ENCODE measurements at regions not wholly inside any gene's neighbourhood (a gene's known extent, or its start where the extent isn't known, plus 50 kb on each side); places are given as distances from the start of the nearest gene placed in this dataset.

DNA sequence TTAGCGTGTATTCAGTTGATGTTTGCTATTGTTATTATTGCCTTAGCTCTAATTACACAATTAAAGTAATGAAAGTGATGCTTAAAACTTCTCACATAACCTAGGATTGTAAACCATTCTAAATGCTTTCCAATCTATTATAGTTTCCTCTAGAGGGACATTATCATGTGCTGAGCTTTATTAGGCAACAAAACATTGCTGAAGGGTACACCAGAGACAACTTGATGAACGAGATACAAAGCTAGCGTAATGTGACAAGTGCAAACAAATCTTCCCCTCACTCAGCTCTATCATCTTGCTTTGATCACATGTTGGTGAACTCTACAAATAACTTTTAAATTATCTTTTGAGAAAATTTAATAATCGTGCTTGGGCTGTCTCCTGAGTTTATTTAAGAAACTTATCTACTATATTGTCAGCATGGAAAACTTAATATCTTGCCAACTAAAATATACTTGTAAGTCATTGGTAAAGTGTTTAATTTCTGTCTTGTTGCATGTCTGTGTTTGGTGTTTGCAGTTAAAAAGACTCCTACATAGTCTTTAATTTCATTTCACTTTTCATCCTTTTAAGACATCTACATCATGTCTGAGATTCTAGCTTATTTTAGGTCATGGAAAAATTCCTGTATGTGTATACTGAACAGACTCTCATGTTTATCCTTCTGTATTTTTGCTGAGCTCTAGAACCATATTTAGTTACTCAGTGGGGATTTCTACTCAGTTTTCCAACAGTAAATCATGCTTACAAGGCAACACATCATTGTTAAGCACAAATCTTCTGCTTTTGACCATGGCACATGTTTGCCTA, 104.2 kb upstream of the ADAMTS5 start:
- Mint-ChIP-seq H3K9me3 (peaks cover 8% of the 10 kb centered on the region; the same call in 1 of the 2 replicates), H3K4me3 (no peak overlapping the region), H3K27me3 (ENCODE audit: low read depth) (no peaks in the 10 kb centered on the region), H3K4me1 (no peaks in the 10 kb centered on the region), H3K36me3 (no peaks in the 10 kb centered on the region), H3K27ac (no peak overlapping the region)
- ChIA-PET POLR2A (interaction anchor here (0.6 kb wide), 1 partner anchor 88 kb away, joined by 3 read pairs; no protein-coding TSS in a partner anchor), CTCF (no interaction called here)
- TF ChIP-seq GRHL2 (CRISPR knock-in tag; IDR thresholded peaks at IDR 0.05; ENCODE audit: insufficient replicate concordance, severe bottlenecking), result no peak
- no peak for TF ChIP-seq ELF4 (CRISPR knock-in tag; IDR thresholded peaks at IDR 0.05; ENCODE audit: low read depth)
- TF ChIP-seq FOXP1 (CRISPR knock-in tag; IDR thresholded peaks at IDR 0.05; ENCODE audit: borderline replicate concordance), result no peak
- TF ChIP-seq ZNF423 (CRISPR knock-in tag; IDR thresholded peaks at IDR 0.05), result no peak
- no peak for TF ChIP-seq MLX (CRISPR knock-in tag; IDR thresholded peaks at IDR 0.05)
- ATAC-seq (no peak), DNase-seq (ENCODE audit: low spot score) (no peak)

DNA sequence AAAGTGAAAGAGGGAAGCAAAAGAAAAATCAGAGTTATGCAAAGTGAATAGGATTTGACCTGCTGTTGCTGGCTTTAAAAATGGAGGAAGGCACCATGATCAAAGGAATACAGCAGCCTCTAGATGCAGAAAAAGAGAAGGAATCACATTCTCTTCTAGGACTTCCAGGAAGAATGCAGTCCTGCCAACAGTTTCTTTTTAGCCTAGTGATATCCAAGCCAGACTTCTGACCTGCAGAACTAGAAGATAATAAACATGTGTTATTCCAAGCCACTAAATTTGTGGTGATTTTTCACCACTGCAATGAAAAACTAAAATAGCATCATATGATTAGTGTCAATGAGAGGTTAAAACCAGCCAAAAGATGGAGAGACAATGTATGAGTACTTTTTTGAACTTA, 101.9 kb upstream of the ADAMTS5 start:
- ChIA-PET POLR2A (no interaction called here), CTCF (no interaction called here)
- Mint-ChIP-seq H3K4me1 (no peaks in the 10 kb centered on the region), H3K9me3 (peaks cover 14% of the 10 kb centered on the region; the same call in 1 of the 2 replicates), H3K27ac (no peak overlapping the region), H3K27me3 (ENCODE audit: low read depth) (no peaks in the 10 kb centered on the region), H3K4me3 (no peak overlapping the region), H3K36me3 (no peaks in the 10 kb centered on the region)
- ATAC-seq (no peak), DNase-seq (ENCODE audit: low spot score) (no peak)
- TF ChIP-seq SMAD3 (CRISPR knock-in tag; IDR thresholded peaks at IDR 0.05; ENCODE audit: borderline replicate concordance), result no peak

GRCh38 chr21:27067226-27067625, 100.3 kb upstream of the ADAMTS5 start:
- H3K27ac Mint-ChIP-seq, result no peak overlapping the region
- H3K4me1 Mint-ChIP-seq, result no peaks in the 10 kb centered on the region
- no peaks in the 10 kb centered on the region for H3K27me3 Mint-ChIP-seq (ENCODE audit: low read depth)
- DNase-seq (ENCODE audit: low spot score), result no peak
- H3K4me3 Mint-ChIP-seq, result no peak overlapping the region
- no peak for ATAC-seq
- ChIA-PET CTCF (no interaction called here), POLR2A (no interaction called here)
- no peaks in the 10 kb centered on the region; the same call in none of the 2 replicates for H3K36me3 Mint-ChIP-seq
- peaks cover 25% of the 10 kb centered on the region for H3K9me3 Mint-ChIP-seq
- TF ChIP-seq RORB (CRISPR knock-in tag; IDR thresholded peaks at IDR 0.05) (no peak), NR3C1 (CRISPR knock-in tag; conservative IDR thresholded peaks at IDR 0.05; ENCODE audit: low read depth) (no peak), KAT7 (CRISPR knock-in tag; IDR thresholded peaks at IDR 0.05; ENCODE audit: borderline replicate concordance) (no peak), ZBTB21 (CRISPR knock-in tag; IDR thresholded peaks at IDR 0.05; ENCODE audit: borderline replicate concordance) (no peak), ZNF423 (CRISPR knock-in tag; IDR thresholded peaks at IDR 0.05) (no peak), CBFB (CRISPR knock-in tag; IDR thresholded peaks at IDR 0.05; ENCODE audit: low read depth) (no peak), TEAD4 (CRISPR knock-in tag; IDR thresholded peaks at IDR 0.05) (no peak), ZNF671 (CRISPR knock-in tag; IDR thresholded peaks at IDR 0.05) (no peak), CDX4 (CRISPR knock-in tag; IDR thresholded peaks at IDR 0.05; ENCODE audit: borderline replicate concordance) (no peak), ZNF138 (CRISPR knock-in tag; conservative IDR thresholded peaks at IDR 0.05) (no peak), AFF4 (CRISPR knock-in tag; IDR thresholded peaks at IDR 0.05; ENCODE audit: borderline replicate concordance) (no peak), NFYB (CRISPR knock-in tag; conservative IDR thresholded peaks at IDR 0.05; ENCODE audit: low read depth) (no peak), JAZF1 (CRISPR knock-in tag; IDR thresholded peaks at IDR 0.05) (no peak)
- TF ChIP-seq, protein P1, sequence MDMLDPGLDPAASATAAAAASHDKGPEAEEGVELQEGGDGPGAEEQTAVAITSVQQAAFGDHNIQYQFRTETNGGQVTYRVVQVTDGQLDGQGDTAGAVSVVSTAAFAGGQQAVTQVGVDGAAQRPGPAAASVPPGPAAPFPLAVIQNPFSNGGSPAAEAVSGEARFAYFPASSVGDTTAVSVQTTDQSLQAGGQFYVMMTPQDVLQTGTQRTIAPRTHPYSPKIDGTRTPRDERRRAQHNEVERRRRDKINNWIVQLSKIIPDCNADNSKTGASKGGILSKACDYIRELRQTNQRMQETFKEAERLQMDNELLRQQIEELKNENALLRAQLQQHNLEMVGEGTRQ (CRISPR knock-in tag; IDR thresholded peaks at IDR 0.05), result no peak
- TF ChIP-seq, protein P2, sequence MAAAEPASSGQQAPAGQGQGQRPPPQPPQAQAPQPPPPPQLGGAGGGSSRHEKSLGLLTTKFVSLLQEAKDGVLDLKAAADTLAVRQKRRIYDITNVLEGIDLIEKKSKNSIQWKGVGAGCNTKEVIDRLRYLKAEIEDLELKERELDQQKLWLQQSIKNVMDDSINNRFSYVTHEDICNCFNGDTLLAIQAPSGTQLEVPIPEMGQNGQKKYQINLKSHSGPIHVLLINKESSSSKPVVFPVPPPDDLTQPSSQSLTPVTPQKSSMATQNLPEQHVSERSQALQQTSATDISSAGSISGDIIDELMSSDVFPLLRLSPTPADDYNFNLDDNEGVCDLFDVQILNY (CRISPR knock-in tag; IDR thresholded peaks at IDR 0.05), result no peak
- TF ChIP-seq, protein P3, sequence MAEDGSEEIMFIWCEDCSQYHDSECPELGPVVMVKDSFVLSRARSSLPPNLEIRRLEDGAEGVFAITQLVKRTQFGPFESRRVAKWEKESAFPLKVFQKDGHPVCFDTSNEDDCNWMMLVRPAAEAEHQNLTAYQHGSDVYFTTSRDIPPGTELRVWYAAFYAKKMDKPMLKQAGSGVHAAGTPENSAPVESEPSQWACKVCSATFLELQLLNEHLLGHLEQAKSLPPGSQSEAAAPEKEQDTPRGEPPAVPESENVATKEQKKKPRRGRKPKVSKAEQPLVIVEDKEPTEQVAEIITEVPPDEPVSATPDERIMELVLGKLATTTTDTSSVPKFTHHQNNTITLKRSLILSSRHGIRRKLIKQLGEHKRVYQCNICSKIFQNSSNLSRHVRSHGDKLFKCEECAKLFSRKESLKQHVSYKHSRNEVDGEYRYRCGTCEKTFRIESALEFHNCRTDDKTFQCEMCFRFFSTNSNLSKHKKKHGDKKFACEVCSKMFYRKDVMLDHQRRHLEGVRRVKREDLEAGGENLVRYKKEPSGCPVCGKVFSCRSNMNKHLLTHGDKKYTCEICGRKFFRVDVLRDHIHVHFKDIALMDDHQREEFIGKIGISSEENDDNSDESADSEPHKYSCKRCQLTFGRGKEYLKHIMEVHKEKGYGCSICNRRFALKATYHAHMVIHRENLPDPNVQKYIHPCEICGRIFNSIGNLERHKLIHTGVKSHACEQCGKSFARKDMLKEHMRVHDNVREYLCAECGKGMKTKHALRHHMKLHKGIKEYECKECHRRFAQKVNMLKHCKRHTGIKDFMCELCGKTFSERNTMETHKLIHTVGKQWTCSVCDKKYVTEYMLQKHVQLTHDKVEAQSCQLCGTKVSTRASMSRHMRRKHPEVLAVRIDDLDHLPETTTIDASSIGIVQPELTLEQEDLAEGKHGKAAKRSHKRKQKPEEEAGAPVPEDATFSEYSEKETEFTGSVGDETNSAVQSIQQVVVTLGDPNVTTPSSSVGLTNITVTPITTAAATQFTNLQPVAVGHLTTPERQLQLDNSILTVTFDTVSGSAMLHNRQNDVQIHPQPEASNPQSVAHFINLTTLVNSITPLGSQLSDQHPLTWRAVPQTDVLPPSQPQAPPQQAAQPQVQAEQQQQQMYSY (CRISPR knock-in tag; IDR thresholded peaks at IDR 0.05), result no peak
